Cardiac fibroblast (primary cell): ENCODE measurements at regions not wholly inside any gene's neighbourhood (a gene's known extent, or its start where the extent isn't known, plus 50 kb on each side); places are given as distances from the start of the nearest gene placed in this dataset.

Experiments used
- DNase-seq, 2 donors: peaks; one replicate each; pipeline versions ENCODE4 v3.0.0 to v3.0.0-alpha.2; 2010; ENCODE audit warnings: low read depth in 2 of 2
- H3K4me3 ChIP-seq, 2 donors: replicated peaks in 1 of 2; 1 replicate in 1 of 2; 2 replicates in 1 of 2; pipeline ENCODE4 v1.5.1; 2011; ENCODE audit warnings: low read depth in 2 of 2, low read length in 2 of 2, mild to moderate bottlenecking in 2 of 2, moderate library complexity in 1 of 2
- TF ChIP-seq, protein P1 (sequence below): IDR thresholded peaks from one replicate; pipeline ENCODE4 v1.5.1; 2011; ENCODE audit warnings: low read depth, mild to moderate bottlenecking, low read length, inconsistent platforms

DNA sequence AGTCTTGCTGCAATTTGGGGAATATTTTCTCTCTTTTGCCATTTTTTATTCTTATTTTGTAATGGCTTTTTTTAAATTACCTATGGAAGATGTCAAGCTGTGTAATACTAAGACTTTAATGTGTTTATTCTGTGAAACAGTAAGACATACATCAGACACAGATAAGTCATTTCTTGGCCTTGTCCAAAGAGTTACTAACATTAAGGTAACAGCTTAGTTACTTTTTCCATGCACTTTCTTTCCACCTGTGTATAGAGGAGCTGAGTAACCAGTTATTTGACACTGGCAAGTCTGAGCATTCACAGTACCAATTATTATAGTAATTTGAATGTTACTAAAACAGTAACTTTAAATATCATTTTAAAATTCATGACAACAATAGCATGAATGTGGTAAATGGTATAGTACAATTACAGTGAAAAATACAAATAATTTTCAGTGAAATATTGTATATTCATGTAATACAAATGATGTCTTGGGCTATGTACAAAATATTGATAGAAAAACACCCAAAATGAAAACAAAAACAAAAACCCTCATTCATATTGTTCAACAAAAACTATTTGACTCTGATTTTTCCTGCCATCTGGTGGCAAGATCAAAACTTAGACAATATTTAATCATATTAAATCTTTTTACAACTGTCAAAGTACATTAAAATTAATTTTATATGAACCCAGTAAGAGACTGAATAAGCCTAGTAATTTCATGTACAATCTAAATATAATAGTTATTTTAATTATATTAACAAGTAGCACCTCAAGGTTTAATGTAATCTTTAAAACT lies 259.8 kb upstream of the SEMA3A start:
- H3K4me3 ChIP-seq: no peak overlapping the region
- TF ChIP-seq, protein P1, sequence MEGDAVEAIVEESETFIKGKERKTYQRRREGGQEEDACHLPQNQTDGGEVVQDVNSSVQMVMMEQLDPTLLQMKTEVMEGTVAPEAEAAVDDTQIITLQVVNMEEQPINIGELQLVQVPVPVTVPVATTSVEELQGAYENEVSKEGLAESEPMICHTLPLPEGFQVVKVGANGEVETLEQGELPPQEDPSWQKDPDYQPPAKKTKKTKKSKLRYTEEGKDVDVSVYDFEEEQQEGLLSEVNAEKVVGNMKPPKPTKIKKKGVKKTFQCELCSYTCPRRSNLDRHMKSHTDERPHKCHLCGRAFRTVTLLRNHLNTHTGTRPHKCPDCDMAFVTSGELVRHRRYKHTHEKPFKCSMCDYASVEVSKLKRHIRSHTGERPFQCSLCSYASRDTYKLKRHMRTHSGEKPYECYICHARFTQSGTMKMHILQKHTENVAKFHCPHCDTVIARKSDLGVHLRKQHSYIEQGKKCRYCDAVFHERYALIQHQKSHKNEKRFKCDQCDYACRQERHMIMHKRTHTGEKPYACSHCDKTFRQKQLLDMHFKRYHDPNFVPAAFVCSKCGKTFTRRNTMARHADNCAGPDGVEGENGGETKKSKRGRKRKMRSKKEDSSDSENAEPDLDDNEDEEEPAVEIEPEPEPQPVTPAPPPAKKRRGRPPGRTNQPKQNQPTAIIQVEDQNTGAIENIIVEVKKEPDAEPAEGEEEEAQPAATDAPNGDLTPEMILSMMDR: peak; percentile 1
- DNase-seq: peak; percentile 21 to 22

DNA sequence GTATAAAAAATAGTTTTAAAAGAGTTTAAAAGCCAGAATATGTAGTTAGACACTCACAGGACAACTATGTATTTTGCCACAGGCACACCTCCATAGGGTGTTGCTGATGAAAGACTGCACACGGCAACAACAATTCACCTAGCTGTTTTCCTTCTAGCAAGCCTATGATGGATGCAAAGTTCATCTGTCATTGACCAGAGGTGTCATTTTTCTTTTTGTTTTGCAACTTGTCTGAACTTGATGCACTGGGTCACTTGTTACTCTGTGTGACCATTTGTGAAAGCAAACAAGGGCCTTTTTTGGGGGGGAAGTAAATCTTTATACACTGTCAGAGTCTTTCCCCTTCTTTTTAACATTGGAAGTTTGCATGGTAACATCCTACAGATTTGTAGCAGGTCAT lies 258.0 kb upstream of the SEMA3A start:
- TF ChIP-seq, protein P1: no peak
- H3K4me3 ChIP-seq: no peak overlapping the region

DNA sequence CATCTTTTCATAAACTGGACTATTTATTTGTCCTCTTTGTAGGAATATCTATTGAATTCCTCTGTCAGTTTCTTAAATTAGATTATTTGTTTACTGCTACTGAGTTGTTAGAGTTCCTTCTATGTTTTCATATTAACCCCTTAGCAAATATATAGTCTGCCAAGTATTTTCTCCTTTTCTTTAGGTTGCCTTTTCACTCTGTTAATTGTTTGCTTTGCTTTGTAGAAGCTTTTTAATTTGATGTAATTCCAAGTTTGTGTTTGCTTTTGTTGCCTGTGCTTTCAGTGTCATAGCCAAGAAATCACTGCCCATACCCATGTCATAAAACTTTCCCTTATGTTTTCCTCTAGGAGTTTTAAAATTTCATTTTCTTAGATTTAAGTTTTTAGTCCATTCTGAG lies 256.2 kb upstream of the SEMA3A start:
- no peak for DNase-seq
- TF ChIP-seq, protein P1: no peak
- no peak overlapping the region for H3K4me3 ChIP-seq

More for the DNA sequence above, 258.0 kb upstream of the SEMA3A start:
- DNase-seq: no peak

- TF ChIP-seq, protein P1: no peak
- H3K4me3 ChIP-seq: no peak overlapping the region
- no peak for DNase-seq
These were observed 253.2 kb upstream of the SEMA3A start for GRCh38 chr7:84447636-84448293.

DNA sequence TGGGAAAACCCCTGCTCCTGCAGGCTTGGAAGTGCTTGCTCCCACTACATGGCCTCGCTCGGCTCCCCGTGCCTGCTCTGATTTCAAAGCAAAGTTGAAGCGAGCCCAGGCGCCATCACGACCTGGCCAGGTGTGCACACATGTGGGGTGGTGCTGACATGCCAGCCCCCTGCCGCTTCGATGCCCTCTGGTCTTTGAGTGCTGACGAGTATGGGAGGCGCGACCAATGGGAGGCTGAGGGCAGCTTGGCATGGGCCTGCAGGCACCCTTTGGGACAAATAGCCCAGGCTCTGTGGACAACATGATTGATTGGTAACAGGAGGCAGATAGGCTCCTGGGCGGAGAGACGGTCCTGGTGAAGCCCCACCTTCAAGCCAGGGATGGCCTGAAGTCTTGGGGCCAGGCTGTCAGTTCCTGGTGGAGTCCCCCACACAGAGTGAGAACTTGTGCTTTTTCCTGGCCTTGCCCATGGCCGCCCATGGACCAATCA lies 252.4 kb upstream of the SEMA3A start:
- TF ChIP-seq, protein P1: no peak
- DNase-seq: no peak
- no peak overlapping the region for H3K4me3 ChIP-seq

- TF ChIP-seq, protein P1: no peak
- DNase-seq: no peak
- H3K4me3 ChIP-seq: no peak overlapping the region
These were observed 231.2 kb upstream of the SEMA3A start for GRCh38 chr7:84425702-84426259.
